NB4 (cell line): ENCODE measurements at regions not wholly inside any gene's neighbourhood (a gene's known extent, or its start where the extent isn't known, plus 50 kb on each side); places are given as distances from the start of the nearest gene placed in this dataset.

ENCODE experiments used
- DNase-seq: peaks from one replicate; pipeline ENCODE4 v3.0.0; 2010; ENCODE audit warnings: low read depth
- H3K4me3 ChIP-seq: one replicate; pipeline ENCODE4 v1.5.1; 2011; ENCODE audit warnings: mild to moderate bottlenecking, low read depth, low read length, moderate library complexity
- CTCF ChIP-seq: IDR thresholded peaks from one replicate; pipeline ENCODE4 v1.5.1; 2012; ENCODE audit warnings: low read depth, low read length
- MAX ChIP-seq: IDR thresholded peaks from 2 replicates; pipeline ENCODE4 v1.6.1; 2011; ENCODE audit warnings: low read depth, low read length
- MYC ChIP-seq: IDR thresholded peaks from 2 replicates; pipeline ENCODE4 v1.6.1; 2011; ENCODE audit warnings: low read depth, low read length
- POLR2A ChIP-seq: IDR thresholded peaks from 2 replicates; pipeline ENCODE4 v1.6.1; 2011; ENCODE audit warnings: mild to moderate bottlenecking; ENCODE audit not compliant: insufficient read length; ENCODE audit errors: extremely low read depth

- no peak for DNase-seq
- TF ChIP-seq MAX: no peak
- no peak for TF ChIP-seq CTCF
- no peak for TF ChIP-seq POLR2A
- TF ChIP-seq MYC: no peak
- H3K4me3 ChIP-seq: no peak overlapping the region
These were observed 812.6 kb downstream of the MCTP2 start for GRCh38 chr15:95043933-95044313.

- no peak for DNase-seq
- H3K4me3 ChIP-seq: no peak overlapping the region
- TF ChIP-seq POLR2A (no peak), MAX (no peak), CTCF (no peak), MYC (no peak)
These were observed 813.5 kb downstream of the MCTP2 start for GRCh38 chr15:95044745-95045417.

- no peak for TF ChIP-seq MYC
- TF ChIP-seq MAX: no peak
- no peak for TF ChIP-seq POLR2A
- no peak for TF ChIP-seq CTCF
- no peak for DNase-seq
- H3K4me3 ChIP-seq: no peak overlapping the region
These were observed 820.5 kb downstream of the MCTP2 start for GRCh38 chr15:95051861-95052260.

GRCh38 chr15:95059346-95059905 lies 828.1 kb downstream of the MCTP2 start:
- no peak for TF ChIP-seq MYC
- TF ChIP-seq POLR2A: no peak
- no peak for TF ChIP-seq CTCF
- no peak for TF ChIP-seq MAX
- no peak for DNase-seq
- H3K4me3 ChIP-seq: no peak overlapping the region

GRCh38 chr15:95068701-95069521 lies 837.5 kb downstream of the MCTP2 start:
- DNase-seq: no peak
- TF ChIP-seq MYC (no peak), MAX (no peak), POLR2A (no peak), CTCF (no peak)

More at GRCh38 chr15:95068701-95069521, 837.5 kb downstream of the MCTP2 start:
- no peak overlapping the region for H3K4me3 ChIP-seq
